DMS 273 (cell line): ENCODE measurements at regions not wholly inside any gene's neighbourhood (a gene's known extent, or its start where the extent isn't known, plus 50 kb on each side); places are given as distances from the start of the nearest gene placed in this dataset.
"Not testable (repeated sequence)": the region's sequence is repeated elsewhere in the genome, so short reads cannot be mapped to it uniquely, and the experiment has no call there.

Source experiments
- DNase-seq: peaks from one replicate; lab custom pipeline; 2025; ENCODE audit not compliant: unreplicated experiment; lab: John Stamatoyannopoulos, UW

DNA sequence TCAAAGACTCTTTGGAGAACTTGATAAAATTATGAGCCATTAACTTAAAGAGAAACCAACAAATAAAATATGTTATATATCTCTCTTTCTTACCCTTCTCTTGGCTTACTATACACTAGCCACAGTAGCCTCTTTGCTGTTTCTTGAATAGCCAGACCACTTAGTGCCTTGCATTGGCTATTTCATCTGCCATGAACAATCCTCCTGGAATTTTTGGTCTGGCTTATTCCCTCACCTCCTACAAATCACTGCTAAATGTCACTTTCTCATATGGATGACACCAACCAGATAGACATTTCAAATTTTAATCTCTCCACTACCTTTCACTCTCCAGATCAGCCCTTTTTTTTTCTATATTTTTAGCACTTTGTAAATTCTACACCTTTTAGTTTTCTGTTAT, 1581.7 kb downstream of the EFNA5 start:
- DNase-seq = no peak

DNA sequence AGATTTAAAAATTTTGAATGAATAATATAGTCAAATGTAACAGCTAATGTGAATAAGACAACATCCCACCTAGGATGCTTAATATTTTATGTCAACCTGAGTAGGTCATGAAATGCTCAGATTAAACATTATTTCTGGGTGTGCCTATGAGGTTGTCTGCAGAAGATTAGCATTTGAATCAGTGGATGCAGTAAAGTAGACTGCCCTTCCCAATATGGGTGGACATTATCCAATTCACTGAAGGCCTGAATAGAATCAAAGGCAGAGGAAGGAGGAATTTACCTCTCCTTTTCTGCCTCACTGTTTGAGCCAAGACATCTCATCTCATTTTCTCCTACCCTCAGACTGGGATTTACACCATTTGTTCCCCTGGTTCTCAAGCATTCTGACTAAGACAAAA, 1582.3 kb downstream of the EFNA5 start:
- no peak for DNase-seq

GRCh38 chr5:106086352-106086751, 1584.4 kb downstream of the EFNA5 start:
- DNase-seq = no peak

DNA sequence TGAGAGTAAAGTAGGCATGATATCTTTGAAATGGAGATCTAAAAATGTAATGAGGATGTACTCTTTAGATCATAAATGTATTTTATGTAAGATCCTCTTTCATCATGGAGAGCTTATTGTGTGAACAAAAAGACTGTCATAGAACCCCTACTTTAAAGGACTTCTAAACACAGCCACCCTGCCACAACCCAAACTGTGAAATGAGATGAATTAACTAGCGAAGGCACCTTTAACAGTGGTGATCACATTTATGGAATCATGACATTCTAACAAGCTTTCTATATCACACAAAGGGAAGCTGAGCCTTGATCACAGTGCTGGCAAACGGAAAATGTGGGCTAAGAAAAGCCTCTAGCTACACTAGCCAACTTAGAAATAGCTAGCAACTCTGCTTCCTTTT, 1585.2 kb downstream of the EFNA5 start:
- no peak for DNase-seq

DNA sequence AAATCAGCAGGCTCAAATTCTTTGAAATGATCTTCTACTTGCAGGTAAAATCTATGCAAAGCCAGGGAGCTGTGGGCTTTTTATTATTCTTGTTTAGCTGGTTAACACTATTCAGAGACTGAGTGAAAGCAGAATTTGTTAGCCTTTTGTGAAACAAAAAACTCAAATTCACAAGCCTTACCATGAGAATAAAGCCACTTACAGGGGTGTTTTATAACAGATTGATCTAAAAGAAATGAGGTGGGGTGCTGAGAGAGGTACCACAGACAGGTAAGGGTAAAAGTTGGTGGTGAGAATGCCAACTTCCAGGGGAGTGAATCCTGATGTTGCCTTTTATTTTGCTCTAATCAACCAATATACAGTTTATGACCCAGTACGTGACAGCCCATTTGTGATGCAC, 1585.6 kb downstream of the EFNA5 start:
- DNase-seq = no peak

DNA sequence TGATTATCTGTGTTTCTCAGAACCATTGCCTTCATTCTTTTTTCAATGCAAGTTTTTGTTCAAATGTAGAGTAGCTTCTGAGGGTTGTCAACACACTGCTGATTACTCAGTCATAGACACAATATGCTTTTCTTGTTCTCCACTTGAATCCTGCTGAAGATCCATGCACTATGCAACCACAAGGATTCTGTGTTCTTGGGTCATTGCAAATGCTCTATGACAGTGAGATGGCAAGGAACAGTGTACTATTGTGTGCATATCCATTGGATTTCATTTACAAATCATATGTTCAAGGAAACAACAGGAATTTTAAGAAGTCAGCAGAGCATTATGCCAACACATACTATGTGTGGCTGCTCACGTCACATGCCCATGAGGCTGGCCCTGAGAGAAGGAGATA, 1590.2 kb downstream of the EFNA5 start:
- DNase-seq = no peak

GRCh38 chr5:106076655-106077054, 1594.1 kb downstream of the EFNA5 start:
- no peak for DNase-seq

DNA sequence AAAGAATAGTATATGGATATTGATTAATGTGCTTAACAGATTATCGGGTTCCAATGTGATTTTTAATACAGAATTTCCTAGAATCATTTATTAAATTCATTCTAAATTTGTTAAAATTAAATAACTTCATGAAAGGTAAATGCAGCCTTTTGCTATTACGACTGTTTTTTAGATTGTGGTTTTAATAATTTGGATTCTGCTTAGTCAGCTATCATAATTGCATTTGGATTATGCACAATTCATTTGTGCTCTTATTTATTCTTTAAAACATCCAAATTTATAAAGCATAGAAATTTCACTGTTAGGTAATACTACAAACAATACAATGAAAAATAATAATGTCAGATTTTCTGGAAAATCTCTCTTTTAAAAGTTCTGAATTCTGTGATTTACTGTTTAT, 1598.5 kb downstream of the EFNA5 start:
- no peak for DNase-seq

DNA sequence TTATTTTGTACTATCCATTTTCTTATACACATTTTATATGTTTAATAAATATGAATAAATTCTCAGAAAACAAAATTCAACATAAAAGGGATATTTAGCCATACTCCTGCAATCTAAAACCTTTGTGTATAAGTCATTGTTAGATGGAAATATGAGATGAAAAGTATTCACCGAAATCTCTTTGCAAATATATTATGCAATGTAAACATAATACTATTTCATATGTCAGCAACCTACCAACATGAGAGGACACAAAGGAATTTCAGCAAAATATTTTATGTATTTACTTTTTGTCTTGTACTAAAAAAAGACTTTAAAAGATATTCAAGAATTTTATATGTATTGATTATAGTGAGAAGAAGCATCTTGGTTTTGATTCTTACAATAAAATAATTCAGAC, 1623.4 kb downstream of the EFNA5 start:
- no peak for DNase-seq

- DNase-seq = not testable (repeated sequence)
Observed at GRCh38 chr5:106032069-106032468, 1638.7 kb downstream of the EFNA5 start.

GRCh38 chr5:106028314-106028713, 1642.4 kb downstream of the EFNA5 start:
- no peak for DNase-seq

DNA sequence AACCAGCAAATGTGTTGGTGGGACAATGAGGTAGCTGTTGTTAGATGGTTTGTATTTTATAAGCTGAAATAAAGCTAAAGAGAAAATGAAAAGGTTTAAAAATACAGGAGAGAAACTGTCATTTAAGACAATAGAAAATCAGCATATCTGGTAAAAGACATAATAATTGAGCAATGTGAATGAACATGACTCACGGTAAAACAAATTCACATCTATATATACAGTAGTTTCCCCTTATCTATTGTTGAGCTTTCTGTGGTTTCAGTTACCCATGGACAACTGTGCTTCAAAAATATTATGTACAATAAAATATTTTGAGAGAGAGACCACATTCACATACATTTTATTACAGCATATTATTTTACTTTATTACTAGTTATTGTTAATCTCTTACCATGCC, 1649.8 kb downstream of the EFNA5 start:
- no peak for DNase-seq

- DNase-seq = no peak
Observed at GRCh38 chr5:106019261-106019660, 1651.5 kb downstream of the EFNA5 start.

GRCh38 chr5:106017243-106017857, 1653.4 kb downstream of the EFNA5 start:
- no peak for DNase-seq

GRCh38 chr5:106014262-106014661, 1656.5 kb downstream of the EFNA5 start:
- no peak for DNase-seq

GRCh38 chr5:106006242-106006641, 1664.5 kb downstream of the EFNA5 start:
- DNase-seq = no peak

DNA sequence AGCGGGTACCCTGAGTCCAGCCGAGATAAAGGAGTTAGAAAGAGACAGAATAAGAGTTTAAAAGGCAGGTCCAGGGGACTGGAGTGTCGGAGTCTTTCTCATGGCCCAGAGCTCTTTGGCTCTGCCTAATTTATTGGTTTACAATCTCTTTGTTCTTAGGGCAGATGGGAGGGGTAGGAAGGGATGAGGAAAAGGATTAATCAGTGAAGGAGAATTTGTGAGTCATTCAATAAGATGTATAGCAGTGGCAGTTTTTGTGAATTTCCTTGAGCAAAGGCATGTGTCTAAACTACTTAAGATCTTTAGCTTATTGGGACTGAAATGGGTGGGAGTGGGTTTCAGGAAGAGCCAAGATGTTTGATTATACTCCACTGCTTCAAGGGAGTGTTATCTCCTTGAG, 1671.7 kb downstream of the EFNA5 start:
- DNase-seq = not testable (repeated sequence)

GRCh38 chr5:105993027-105993426, 1677.7 kb downstream of the EFNA5 start:
- DNase-seq = no peak

DNA sequence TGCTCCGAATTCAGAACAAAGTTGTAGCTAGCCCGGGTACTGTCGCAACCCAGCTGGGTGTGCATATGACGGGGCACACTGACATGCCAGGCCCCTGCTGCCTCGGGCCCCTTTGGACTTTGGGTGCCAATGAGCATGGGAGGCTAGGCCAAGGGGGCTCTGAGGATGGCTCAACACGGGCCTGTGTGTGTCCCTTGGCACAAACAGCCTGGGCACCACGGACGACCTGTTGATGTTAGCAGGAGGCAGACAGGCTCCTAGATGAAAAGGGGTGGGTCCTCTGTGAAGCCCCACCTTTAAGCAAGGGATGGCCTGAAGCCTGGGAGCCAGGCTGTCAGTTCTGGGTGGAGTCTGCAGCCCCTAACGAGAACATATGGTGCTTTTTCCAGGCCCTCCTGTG, 1688.2 kb downstream of the EFNA5 start:
- no peak for DNase-seq

DNA sequence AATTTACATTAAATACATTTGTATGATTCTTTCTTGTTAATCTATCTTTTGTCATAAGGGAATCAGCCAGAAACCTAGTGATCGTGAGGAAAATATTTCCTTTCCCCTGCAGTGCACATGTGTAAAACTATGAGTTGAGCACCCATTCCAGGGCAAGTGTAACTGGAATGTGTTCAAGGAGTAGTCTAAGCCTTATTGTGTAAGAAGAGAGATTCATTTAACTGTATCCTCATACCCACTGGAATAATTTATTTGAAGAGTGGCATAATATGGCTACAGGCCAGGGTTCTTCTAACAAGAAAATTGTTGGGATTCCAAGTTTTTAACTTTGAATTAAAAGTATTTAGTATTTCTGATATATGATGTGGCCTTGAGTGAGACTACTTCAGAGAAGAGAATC, 1692.7 kb downstream of the EFNA5 start:
- DNase-seq = no peak

DNA sequence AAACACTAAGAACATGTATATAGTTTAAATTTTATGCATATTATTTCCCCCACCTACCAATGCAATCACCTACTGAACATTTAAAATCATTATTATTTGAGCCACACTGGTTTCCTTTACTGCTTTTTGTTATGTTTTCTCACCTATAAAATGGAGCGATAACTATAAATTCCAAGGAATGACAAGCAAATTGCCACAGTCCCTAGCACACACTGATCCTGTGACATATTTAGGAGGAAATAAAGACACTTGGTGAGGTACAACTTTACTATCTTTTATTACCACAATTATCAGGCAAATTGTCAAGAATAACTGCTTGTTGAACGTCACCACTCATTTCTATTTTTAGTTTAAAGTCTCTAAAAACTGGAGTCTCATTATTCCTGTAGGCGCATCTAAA, 1693.6 kb downstream of the EFNA5 start:
- DNase-seq = no peak

DNA sequence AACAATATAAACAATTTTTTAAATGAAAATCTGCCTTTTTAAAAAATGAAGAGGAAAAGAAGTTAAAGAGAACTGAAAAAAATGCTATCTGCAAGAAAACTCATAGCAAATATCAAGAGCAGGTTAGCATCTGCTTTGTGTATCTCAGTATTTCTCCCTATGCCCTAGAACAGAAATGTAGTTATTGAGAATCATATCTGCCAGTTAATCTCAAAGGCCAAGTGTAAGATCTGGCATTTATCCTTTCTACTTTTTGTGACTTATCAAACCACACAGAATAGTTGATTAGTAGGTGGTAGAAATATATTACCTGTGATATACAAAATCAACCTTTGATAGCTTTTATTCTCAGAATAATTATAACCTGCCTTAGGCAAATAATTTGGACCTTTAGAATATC, 1699.8 kb downstream of the EFNA5 start:
- no peak for DNase-seq

DNA sequence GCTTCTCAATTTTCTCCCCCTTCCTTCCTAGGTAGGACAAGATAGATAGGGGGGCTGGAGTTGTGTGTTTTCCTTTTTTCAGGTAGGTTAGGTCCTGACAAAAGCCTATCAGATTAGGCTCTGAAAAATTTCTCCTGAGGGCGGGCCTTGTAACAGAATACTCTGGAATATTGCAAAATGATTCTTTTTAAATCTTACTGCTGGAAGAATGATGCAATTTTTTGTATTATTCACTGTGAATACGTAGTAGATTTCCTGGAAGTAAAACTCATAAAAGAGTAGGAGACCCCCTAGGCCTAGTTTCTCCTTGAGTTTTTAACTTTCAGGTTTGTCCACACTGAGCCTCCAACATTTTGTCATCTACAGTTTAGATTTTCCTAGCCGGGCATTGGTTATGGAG, 1701.8 kb downstream of the EFNA5 start:
- DNase-seq = no peak
